Calu3 (cell line): ENCODE measurements at regions not wholly inside any gene's neighbourhood (a gene's known extent, or its start where the extent isn't known, plus 50 kb on each side); places are given as distances from the start of the nearest gene placed in this dataset.

Experiments
- BruUV-seq: library from RNA; stranded (reverse); fragments of 400-500 nt; replicated peaks from 2 replicates; lab custom pipeline; 2021; lab: Mats Ljungman, UMichigan
- CTCF ChIA-PET: fragments of 300-600 bp; sonication (Branson Sonifier 250); formaldehyde crosslinking; loops from one replicate; lab custom pipeline; 2022; ENCODE audit warnings: antibody characterized with exemption; lab: Charles Lee
- DNase-seq: peaks from one replicate; pipeline ENCODE4 v3.0.0; 2022
- H3K27ac Mint-ChIP-seq: one replicate; pipeline ENCODE4 v1.8.0; 2022; ENCODE audit warnings: mixed read lengths; ENCODE audit not compliant: unreplicated experiment
- H3K27me3 Mint-ChIP-seq: one replicate; pipeline ENCODE4 v1.8.0; 2022; ENCODE audit warnings: mixed read lengths; ENCODE audit not compliant: unreplicated experiment
- H3K36me3 Mint-ChIP-seq: one replicate; pipeline ENCODE4 v1.8.0; 2022; ENCODE audit warnings: mild to moderate bottlenecking, moderate library complexity, mixed read lengths; ENCODE audit not compliant: insufficient read depth, unreplicated experiment
- H3K4me1 Mint-ChIP-seq: one replicate; pipeline ENCODE4 v1.8.0; 2022; ENCODE audit warnings: mild to moderate bottlenecking, low read depth, mixed read lengths; ENCODE audit not compliant: unreplicated experiment
- H3K4me3 Mint-ChIP-seq: one replicate; pipeline ENCODE4 v1.8.0; 2022; ENCODE audit warnings: mild to moderate bottlenecking, low read depth, moderate library complexity, mixed read lengths; ENCODE audit not compliant: unreplicated experiment
- H3K9me3 Mint-ChIP-seq: one replicate; pipeline ENCODE4 v1.8.0; 2022; ENCODE audit warnings: low read depth, mixed read lengths; ENCODE audit not compliant: unreplicated experiment
- CTCF ChIP-seq: fragments of 200-600 bp; IDR thresholded peaks from one replicate; pipeline ENCODE4 v1.8.0; 2022; ENCODE audit warnings: antibody characterized with exemption; ENCODE audit not compliant: unreplicated experiment
- intact Hi-C: fragments of 100-400 bp; cut with micrococcal nuclease; formaldehyde crosslinking; loops from one replicate; pipeline ENCODE4 v1.10.0; 2022; ENCODE audit not compliant: unreplicated experiment

- intact Hi-C loops = no loop called here
- Mint-ChIP-seq H3K27me3 (no peaks in the 10 kb centered on the region), H3K4me3 (no peak overlapping the region), H3K9me3 (peaks cover 2% of the 10 kb centered on the region), H3K27ac (no peak overlapping the region), H3K4me1 (no peaks in the 10 kb centered on the region), H3K36me3 (no peaks in the 10 kb centered on the region)
- CTCF ChIA-PET = interaction anchor here (0.7 kb wide), 1 partner anchor 641 kb away, joined by 3 read pairs; no protein-coding TSS in a partner anchor
- no TSS peak for BruUV-seq
- no peak for DNase-seq
- TF ChIP-seq CTCF = no peak
Measured at GRCh38 chr10:128959746-128960145, 507.3 kb upstream of the MGMT start.

GRCh38 chr10:128960517-128960916 lies 506.5 kb upstream of the MGMT start:
- no TSS peak for BruUV-seq
- H3K4me3 Mint-ChIP-seq = no peak overlapping the region
- H3K36me3 Mint-ChIP-seq = no peaks in the 10 kb centered on the region

GRCh38 chr10:128962182-128962581 lies 504.9 kb upstream of the MGMT start:
- Mint-ChIP-seq H3K4me1 (no peaks in the 10 kb centered on the region), H3K27me3 (no peaks in the 10 kb centered on the region), H3K9me3 (peaks cover 2% of the 10 kb centered on the region), H3K4me3 (no peak overlapping the region), H3K27ac (no peak overlapping the region), H3K36me3 (no peaks in the 10 kb centered on the region)
- DNase-seq = no peak
- TF ChIP-seq CTCF = no peak
- BruUV-seq = no TSS peak
- intact Hi-C loops = no loop called here
- CTCF ChIA-PET = no interaction called here

More at GRCh38 chr10:128960517-128960916, 506.5 kb upstream of the MGMT start:
- no peak for DNase-seq
- Mint-ChIP-seq H3K27me3 (no peaks in the 10 kb centered on the region), H3K9me3 (peaks cover 2% of the 10 kb centered on the region), H3K4me1 (no peaks in the 10 kb centered on the region), H3K27ac (no peak overlapping the region)
- TF ChIP-seq CTCF = no peak
- intact Hi-C loops = no loop called here
- CTCF ChIA-PET = no interaction called here

GRCh38 chr10:128963211-128964099 lies 503.6 kb upstream of the MGMT start:
- H3K27me3 Mint-ChIP-seq = no peaks in the 10 kb centered on the region
- CTCF ChIA-PET = no interaction called here
- no peak for TF ChIP-seq CTCF
- intact Hi-C loops = no loop called here
- no peak for DNase-seq
- no peaks in the 10 kb centered on the region for H3K4me1 Mint-ChIP-seq
- H3K36me3 Mint-ChIP-seq = no peaks in the 10 kb centered on the region
- H3K9me3 Mint-ChIP-seq = peaks cover 2% of the 10 kb centered on the region
- no peak overlapping the region for H3K27ac Mint-ChIP-seq
- BruUV-seq = no TSS peak
- no peak overlapping the region for H3K4me3 Mint-ChIP-seq
